ENCODE measurements at regions not wholly inside any gene's neighbourhood (a gene's known extent, or its start where the extent isn't known, plus 50 kb on each side); places are given as distances from the start of the nearest gene placed in this dataset.

GRCh38 chr14:95428557-95428956, 87.9 kb downstream of the SYNE3 start:
- TF ChIP-seq CTCF (IDR thresholded peaks at IDR 0.05) (no peak), POLR2AphosphoS5 (IDR thresholded peaks at IDR 0.05) (no peak)

Measured in prostate gland (tissue), 2 donors.